GM18870 (cell line): ENCODE measurements at regions not wholly inside any gene's neighbourhood (a gene's known extent, or its start where the extent isn't known, plus 50 kb on each side); places are given as distances from the start of the nearest gene placed in this dataset.
"Not testable (repeated sequence)": the region's sequence is repeated elsewhere in the genome, so short reads cannot be mapped to it uniquely, and the experiment has no call there.

Source experiments
- ATAC-seq: cut with Tn5 transposase; IDR thresholded peaks from one replicate; pipeline ENCODE4 v1.9.1; 2021; ENCODE audit warnings: moderate library complexity; ENCODE audit not compliant: unreplicated experiment

- no peak for ATAC-seq
These were observed 50.2 kb upstream of the THSD7B start for GRCh38 chr2:136715146-136715545.

- ATAC-seq: no peak
These were observed 50.8 kb upstream of the THSD7B start for GRCh38 chr2:136714452-136714951.

- no peak for ATAC-seq
These were observed 51.6 kb upstream of the THSD7B start for GRCh38 chr2:136713739-136714138.

GRCh38 chr2:136705336-136705735 lies 60.0 kb upstream of the THSD7B start:
- ATAC-seq: no peak

- no peak for ATAC-seq
These were observed 62.1 kb upstream of the THSD7B start for GRCh38 chr2:136703214-136703613.

- ATAC-seq: no peak
These were observed 68.9 kb upstream of the THSD7B start for GRCh38 chr2:136696438-136696837.

GRCh38 chr2:136693966-136694365 lies 71.4 kb upstream of the THSD7B start:
- ATAC-seq: no peak

GRCh38 chr2:136680079-136680478 lies 85.3 kb upstream of the THSD7B start:
- not testable (repeated sequence) for ATAC-seq

- no peak for ATAC-seq
These were observed 99.6 kb upstream of the THSD7B start for GRCh38 chr2:136665736-136666135.

GRCh38 chr2:136664713-136665405 lies 100.5 kb upstream of the THSD7B start:
- ATAC-seq: no peak

GRCh38 chr2:136658201-136658600 lies 107.1 kb upstream of the THSD7B start:
- no peak for ATAC-seq

- no peak for ATAC-seq
These were observed 111.5 kb upstream of the THSD7B start for GRCh38 chr2:136653861-136654260.

GRCh38 chr2:136651456-136652010 lies 113.8 kb upstream of the THSD7B start:
- no peak for ATAC-seq

GRCh38 chr2:136647039-136647438 lies 118.3 kb upstream of the THSD7B start:
- no peak for ATAC-seq

- no peak for ATAC-seq
These were observed 120.0 kb upstream of the THSD7B start for GRCh38 chr2:136645236-136645828.

- no peak for ATAC-seq
These were observed 125.7 kb upstream of the THSD7B start for GRCh38 chr2:136639651-136640050.

- ATAC-seq: no peak
These were observed 127.2 kb upstream of the THSD7B start for GRCh38 chr2:136638193-136638592.

- no peak for ATAC-seq
These were observed 127.9 kb upstream of the THSD7B start for GRCh38 chr2:136637402-136637801.

- no peak for ATAC-seq
These were observed 136.9 kb upstream of the THSD7B start for GRCh38 chr2:136628490-136628889.

- ATAC-seq: no peak
These were observed 152.2 kb upstream of the THSD7B start for GRCh38 chr2:136613096-136613495.

- no peak for ATAC-seq
These were observed 153.3 kb upstream of the THSD7B start for GRCh38 chr2:136612079-136612478.

- no peak for ATAC-seq
These were observed 153.9 kb upstream of the THSD7B start for GRCh38 chr2:136611451-136611850.
